H1 (cell line): ENCODE measurements at regions not wholly inside any gene's neighbourhood (a gene's known extent, or its start where the extent isn't known, plus 50 kb on each side); places are given as distances from the start of the nearest gene placed in this dataset.

Source experiments
- CTCF ChIA-PET: fragments of 300-600 bp; sonication (Branson Sonifier 250); formaldehyde crosslinking; loops from one replicate; lab custom pipeline; 2021; ENCODE audit not compliant: partially characterized antibody; lab: Charles Lee
- POLR2A ChIA-PET: fragments of 300-600 bp; sonication (Branson Sonifier 250); formaldehyde crosslinking; loops from one replicate; lab custom pipeline; 2021; ENCODE audit warnings: inconsistent platforms; ENCODE audit not compliant: partially characterized antibody; lab: Charles Lee
- DNase-seq, 2 experiments: peaks; one replicate each; pipeline versions ENCODE4 v3.0.0 to v3.0.0-alpha.2; 2010 to 2022; ENCODE audit warnings: low spot score in 2 of 2, low read depth in 1 of 2, mixed read lengths in 1 of 2
- FAIRE-seq: peaks from 2 replicates; lab custom pipeline; 2011; peaks lifted over from hg19 to GRCh38; lab: Jason Lieb, UNC
- H2AFZ ChIP-seq: 2 replicates; pipeline ENCODE4 v1.8.1; 2012; ENCODE audit warnings: low read length, inconsistent platforms
- H2AK5ac ChIP-seq: 2 replicates; pipeline ENCODE4 v1.6.1; 2013; ENCODE audit warnings: low read depth, low read length
- H2BK120ac ChIP-seq: replicated peaks from 2 replicates; pipeline ENCODE3; 2013; ENCODE audit warnings: low read depth, low read length, inconsistent platforms
- H2BK12ac ChIP-seq: 2 replicates; pipeline ENCODE4 v1.6.1; 2013; ENCODE audit warnings: low read depth, low read length
- H2BK15ac ChIP-seq: 2 replicates; pipeline ENCODE4 v1.6.1; 2013; ENCODE audit warnings: low read length
- H2BK20ac ChIP-seq: 2 replicates; pipeline ENCODE4 v1.6.1; 2013; ENCODE audit warnings: low read length
- H2BK5ac ChIP-seq: 2 replicates; pipeline ENCODE4 v1.6.1; 2013; ENCODE audit warnings: low read depth, low read length
- H3K14ac ChIP-seq: 2 replicates; pipeline ENCODE4 v1.6.1; 2013; ENCODE audit warnings: inconsistent platforms; ENCODE audit not compliant: insufficient read length
- H3K18ac ChIP-seq: 2 replicates; pipeline ENCODE4 v1.6.1; 2013; ENCODE audit warnings: low read length; ENCODE audit errors: extremely low read depth
- H3K23ac ChIP-seq: 2 replicates; pipeline ENCODE4 v1.6.1; 2013; ENCODE audit warnings: inconsistent platforms; ENCODE audit not compliant: insufficient read length
- H3K23me2 ChIP-seq: 2 replicates; pipeline ENCODE4 v1.6.1; 2013; ENCODE audit warnings: low read depth, low read length
- H3K27ac ChIP-seq: 2 replicates; pipeline ENCODE4 v1.6.1; 2011; ENCODE audit warnings: low read depth, low read length, inconsistent platforms
- H3K27me3 ChIP-seq, 4 experiments: replicated peaks in 1 of 4; 1 replicate in 1 of 4; 2 replicates in 3 of 4; pipeline versions ENCODE4 v1.6.1 to v1.8.1; 2011 to 2013; ENCODE audit warnings: low read length in 3 of 4, mild to moderate bottlenecking in 3 of 4, inconsistent platforms in 2 of 4, mixed read lengths in 2 of 4, moderate library complexity in 1 of 4; ENCODE audit not compliant: control insufficient read depth in 3 of 4, insufficient read depth in 3 of 4; ENCODE audit errors: extremely low read depth in 1 of 4
- H3K36me3 ChIP-seq, 4 experiments: 2 replicates each; pipeline versions ENCODE4 v1.6.1 to v1.8.1; 2011 to 2013; ENCODE audit warnings: mild to moderate bottlenecking in 4 of 4, low read length in 3 of 4, moderate library complexity in 2 of 4, control low read depth in 1 of 4, inconsistent platforms in 1 of 4; ENCODE audit not compliant: insufficient read depth in 4 of 4, control insufficient read depth in 2 of 4
- H3K4ac ChIP-seq: replicated peaks from 2 replicates; pipeline ENCODE3; 2013; ENCODE audit warnings: low read length, low read depth, mixed read lengths, inconsistent platforms; ENCODE audit not compliant: insufficient read length
- H3K4me1 ChIP-seq, 4 experiments: replicated peaks in 1 of 4; 1 replicate in 1 of 4; 2 replicates in 3 of 4; pipeline versions ENCODE4 v1.6.1 to v1.8.1; 2011 to 2013; ENCODE audit warnings: low read length in 3 of 4, inconsistent platforms in 2 of 4, mixed read lengths in 1 of 4; ENCODE audit not compliant: insufficient read depth in 4 of 4, control insufficient read depth in 3 of 4
- H3K4me2 ChIP-seq, 2 experiments: 2 replicates each; pipeline versions ENCODE4 v1.6.1 to v1.8.1; 2011 to 2013; ENCODE audit warnings: low read depth in 2 of 2, low read length in 2 of 2, control low read depth in 1 of 2, inconsistent platforms in 1 of 2, mild to moderate bottlenecking in 1 of 2; ENCODE audit not compliant: insufficient read depth in 1 of 2
- H3K4me3 ChIP-seq, 4 experiments: fragments of 200-600, 300-600 bp in 1 of 4; sonication (generic), shearing (Covaris generic), sonication (Bioruptor Twin) in 1 of 4; 2 replicates each; pipeline versions ENCODE4 v1.5.1 to v1.8.1; 2011 to 2016; ENCODE audit warnings: low read length in 4 of 4, low read depth in 3 of 4, control low read depth in 2 of 4, inconsistent platforms in 2 of 4, mild to moderate bottlenecking in 2 of 4, mixed read lengths in 1 of 4, moderate library complexity in 1 of 4; ENCODE audit not compliant: insufficient read depth in 2 of 4; ENCODE audit errors: extremely low read depth in 1 of 4
- H3K56ac ChIP-seq: replicated peaks from 2 replicates; pipeline ENCODE3; 2013; ENCODE audit warnings: low read depth, mild to moderate bottlenecking, mixed read lengths, low read length, inconsistent platforms; ENCODE audit not compliant: insufficient read length
- H3K79me1 ChIP-seq: 2 replicates; pipeline ENCODE4 v1.6.1; 2013; ENCODE audit warnings: low read depth, low read length, control low read depth
- H3K79me2 ChIP-seq, 2 experiments: 2 replicates each; pipeline versions ENCODE4 v1.6.1 to v1.8.1; 2012 to 2013; ENCODE audit warnings: low read length in 2 of 2, mild to moderate bottlenecking in 2 of 2, inconsistent platforms in 1 of 2; ENCODE audit not compliant: insufficient read depth in 2 of 2, control insufficient read depth in 1 of 2
- H3K9ac ChIP-seq, 4 experiments: replicated peaks in 1 of 4; 1 replicate in 1 of 4; 2 replicates in 3 of 4; pipeline versions ENCODE4 v1.6.1 to v1.8.1; 2011 to 2013; ENCODE audit warnings: low read depth in 3 of 4, low read length in 3 of 4, control low read depth in 2 of 4, mild to moderate bottlenecking in 2 of 4, moderate library complexity in 2 of 4, inconsistent platforms in 1 of 4; ENCODE audit errors: extremely low read depth in 1 of 4
- H3K9me3 ChIP-seq, 2 experiments: 2 replicates each; pipeline versions ENCODE4 v1.6.1 to v1.8.1; 2012 to 2013; ENCODE audit warnings: mild to moderate bottlenecking in 2 of 2, moderate library complexity in 2 of 2, control low read depth in 1 of 2, inconsistent platforms in 1 of 2, low read depth in 1 of 2, low read length in 1 of 2, mixed read lengths in 1 of 2; ENCODE audit not compliant: insufficient read depth in 2 of 2
- H4K20me1 ChIP-seq, 2 experiments: replicated peaks in 1 of 2; 2 replicates each; pipeline versions ENCODE3 to v1.8.1; 2011 to 2013; ENCODE audit warnings: inconsistent platforms in 2 of 2, low read length in 2 of 2, mild to moderate bottlenecking in 1 of 2; ENCODE audit not compliant: insufficient read depth in 2 of 2, control insufficient read depth in 1 of 2
- H4K5ac ChIP-seq: 2 replicates; pipeline ENCODE4 v1.6.1; 2013; ENCODE audit warnings: low read length, low read depth, mixed read lengths, inconsistent platforms; ENCODE audit not compliant: insufficient read length
- H4K8ac ChIP-seq: 2 replicates; pipeline ENCODE4 v1.8.0; 2013; ENCODE audit warnings: mild to moderate bottlenecking, moderate library complexity, low read length, inconsistent platforms; ENCODE audit not compliant: insufficient read depth; ENCODE audit errors: extremely low read depth
- H4K91ac ChIP-seq: replicated peaks from 2 replicates; pipeline ENCODE3; 2013; ENCODE audit warnings: low read length, mixed read lengths, inconsistent platforms; ENCODE audit not compliant: insufficient read length
- BACH1 ChIP-seq: IDR thresholded peaks from 2 replicates; pipeline ENCODE4 v1.6.1; 2012; ENCODE audit warnings: low read length, improper control_type of control experiment
- BRCA1 ChIP-seq: IDR thresholded peaks from 2 replicates; pipeline ENCODE4 v1.6.1; 2012; ENCODE audit warnings: low read depth, low read length, improper control_type of control experiment
- GTF2F1 ChIP-seq: IDR thresholded peaks from 2 replicates; pipeline ENCODE4 v1.6.1; 2012; ENCODE audit warnings: low read depth, low read length, improper control_type of control experiment, borderline replicate concordance
- JUN ChIP-seq: IDR thresholded peaks from 2 replicates; pipeline ENCODE4 v1.6.1; 2011; ENCODE audit warnings: low read depth, mild to moderate bottlenecking, improper control_type of control experiment, low read length
- NANOG ChIP-seq: IDR thresholded peaks from 2 replicates; pipeline ENCODE4 v1.6.1; 2011; ENCODE audit warnings: low read length, low read depth, mild to moderate bottlenecking, inconsistent platforms; ENCODE audit not compliant: insufficient read depth, poor library complexity, severe bottlenecking
- RXRA ChIP-seq: IDR thresholded peaks from 2 replicates; pipeline ENCODE4 v1.6.1; 2011; ENCODE audit warnings: low read depth, mild to moderate bottlenecking, low read length, moderate library complexity; ENCODE audit not compliant: insufficient read depth
- SAP30 ChIP-seq: fragments of 300-600 bp; sonication (generic); IDR thresholded peaks from 2 replicates; pipeline ENCODE4 v1.7.1; 2012; ENCODE audit warnings: low read length, moderate library complexity, mild to moderate bottlenecking, inconsistent platforms; ENCODE audit not compliant: insufficient read depth, insufficient replicate concordance
- SIRT6 ChIP-seq: IDR thresholded peaks from one replicate; pipeline ENCODE4 v1.7.1; 2012; ENCODE audit warnings: low read length, inconsistent platforms
- SP2 ChIP-seq: IDR thresholded peaks from 2 replicates; pipeline ENCODE4 v1.6.1; 2012; ENCODE audit warnings: mild to moderate bottlenecking, low read length, inconsistent platforms
- SP4 ChIP-seq: IDR thresholded peaks from 2 replicates; pipeline ENCODE4 v1.6.1; 2012; ENCODE audit warnings: low read length, inconsistent platforms
- WGBS, 2 experiments: shearing (Covaris generic) in 1 of 2; methylation state at CpG; one replicate each; pipeline versions ENCODE4 v1.1.6 to v1.1.7; 2013 to 2015; ENCODE audit warnings: low lambda C conversion rate in 2 of 2, mixed read lengths in 2 of 2, inconsistent platforms in 1 of 2, low coverage in 1 of 2, missing lambda C conversion rate in 1 of 2; ENCODE audit not compliant: insufficient replicate concordance in 2 of 2, insufficient coverage in 1 of 2, insufficient read length in 1 of 2; ENCODE audit errors: extremely low coverage in 1 of 2, missing lambda C conversion rate in 1 of 2; 5-methylcytosine and 5-hydroxymethylcytosine counted together

DNA sequence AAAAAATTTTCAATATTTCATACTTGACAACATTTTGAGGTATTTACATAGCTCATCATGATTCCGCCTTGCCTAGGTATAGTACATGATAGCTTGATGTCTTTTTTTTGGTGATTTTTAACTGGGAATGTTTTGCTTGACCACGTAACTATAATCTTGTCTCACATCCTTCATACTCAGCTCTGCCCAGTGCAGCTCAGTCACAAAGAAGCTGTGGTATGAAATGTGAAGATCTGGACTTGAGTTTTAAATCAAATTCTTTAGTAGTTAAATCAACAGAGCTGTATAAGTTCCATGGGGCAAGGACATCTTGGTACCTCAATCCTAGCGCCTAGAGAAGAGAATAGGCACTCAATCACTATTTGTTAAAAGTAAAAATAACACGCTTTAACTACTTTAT is 276.3 kb upstream of the DKK2 start:
- no peak overlapping the region for H3K9ac ChIP-seq
- H3K56ac ChIP-seq = no peak overlapping the region
- no peak overlapping the region for H4K91ac ChIP-seq
- no peak overlapping the region for H3K23ac ChIP-seq
- no peak overlapping the region for H3K4me2 ChIP-seq
- POLR2A ChIA-PET = no interaction called here
- H3K4me1 ChIP-seq = no peaks in the 10 kb centered on the region
- WGBS, 2 experiments = 89% methylated on average over 4 of the region's 4 CpGs; no CpG with 5 or more reads in 1 of the 2 experiments
- FAIRE-seq (no peak), DNase-seq (no peak)
- no peak overlapping the region for H3K4ac ChIP-seq
- H2BK120ac ChIP-seq = no peak overlapping the region
- no peaks in the 10 kb centered on the region for H3K79me1 ChIP-seq
- H3K27me3 ChIP-seq = no peaks in the 10 kb centered on the region
- no peak overlapping the region for H2BK5ac ChIP-seq
- H2BK12ac ChIP-seq = no peak overlapping the region
- no peak overlapping the region for H3K14ac ChIP-seq
- no peaks in the 10 kb centered on the region for H4K20me1 ChIP-seq
- H4K8ac ChIP-seq = no peak overlapping the region
- H2BK15ac ChIP-seq = no peak overlapping the region
- CTCF ChIA-PET = interaction anchor here (1.0 kb wide), 1 partner anchor 10 kb away, joined by 3 read pairs; no protein-coding TSS in a partner anchor
- H2BK20ac ChIP-seq = no peak overlapping the region
- no peak overlapping the region for H4K5ac ChIP-seq
- TF ChIP-seq SAP30 (no peak), RXRA (no peak), GTF2F1 (no peak), SP2 (no peak), NANOG (no peak), JUN (no peak), SP4 (no peak), BRCA1 (no peak), BACH1 (no peak), SIRT6 (no peak)
- peaks cover 0 to 3% of the 10 kb centered on the region in 2 experiments; a peak in 1 of 4 replicates for H3K9me3 ChIP-seq
- H3K79me2 ChIP-seq = no peaks in the 10 kb centered on the region
- no peak overlapping the region for H3K27ac ChIP-seq
- no peak overlapping the region for H2AFZ ChIP-seq
- H3K23me2 ChIP-seq = no peaks in the 10 kb centered on the region
- no peak overlapping the region for H3K18ac ChIP-seq
- H3K4me3 ChIP-seq = no peak overlapping the region
- no peaks in the 10 kb centered on the region for H3K36me3 ChIP-seq
- H2AK5ac ChIP-seq = no peak overlapping the region
